Liver (tissue), 8 donors: ENCODE measurements at regions not wholly inside any gene's neighbourhood (a gene's known extent, or its start where the extent isn't known, plus 50 kb on each side); places are given as distances from the start of the nearest gene placed in this dataset.

Experiments
- DNase-seq: peaks from one replicate; pipeline ENCODE4 v3.0.0-alpha.2; 2017; ENCODE audit warnings: low spot score
- H3K27ac ChIP-seq, 2 donors: one replicate each; pipeline ENCODE4 v1.7.0; 2013; ENCODE audit warnings: inconsistent platforms in 2 of 2, low read length in 2 of 2, control low read depth in 1 of 2, low read depth in 1 of 2, mild to moderate bottlenecking in 1 of 2
- H3K27me3 ChIP-seq, 4 donors: one replicate each; pipeline versions ENCODE4 v1.6.1 to v1.7.0; 2013; ENCODE audit warnings: low read length in 3 of 4, inconsistent platforms in 1 of 4, mild to moderate bottlenecking in 1 of 4, moderate library complexity in 1 of 4; ENCODE audit not compliant: control insufficient read depth in 4 of 4, insufficient read depth in 4 of 4
- H3K36me3 ChIP-seq, 4 donors: one replicate each; pipeline versions ENCODE4 v1.6.1 to v1.7.0; 2013; ENCODE audit warnings: low read length in 3 of 4, mild to moderate bottlenecking in 3 of 4, low read depth in 1 of 4, moderate library complexity in 1 of 4; ENCODE audit not compliant: control insufficient read depth in 4 of 4, insufficient read depth in 3 of 4
- H3K4me1 ChIP-seq, 4 donors: one replicate each; pipeline versions ENCODE4 v1.6.1 to v1.7.0; 2013; ENCODE audit warnings: low read length in 3 of 4, mild to moderate bottlenecking in 3 of 4, moderate library complexity in 1 of 4; ENCODE audit not compliant: control insufficient read depth in 4 of 4, insufficient read depth in 4 of 4
- H3K4me3 ChIP-seq, 3 donors: one replicate each; pipeline versions ENCODE4 v1.6.1 to v1.7.0; 2013; ENCODE audit warnings: low read length in 3 of 3, control low read depth in 1 of 3, low read depth in 1 of 3, mild to moderate bottlenecking in 1 of 3
- H3K9ac ChIP-seq, 2 donors: one replicate each; pipeline ENCODE4 v1.7.0; 2013; ENCODE audit warnings: low read length in 2 of 2, mild to moderate bottlenecking in 2 of 2, moderate library complexity in 2 of 2, control low read depth in 1 of 2, low read depth in 1 of 2
- H3K9me3 ChIP-seq, 4 donors: one replicate each; pipeline versions ENCODE4 v1.6.1 to v1.7.0; 2013; ENCODE audit warnings: low read length in 3 of 4; ENCODE audit not compliant: control insufficient read depth in 4 of 4
- ATF3 ChIP-seq: IDR thresholded peaks from 2 replicates; pipeline ENCODE4 v1.6.1; 2016; ENCODE audit warnings: antibody characterized with exemption
- CTCF ChIP-seq: fragments of 150-350 bp; IDR thresholded peaks from 2 replicates; pipeline ENCODE4 v1.5.1; 2017; ENCODE audit warnings: improper control_type of control experiment, low read depth, low read length; ENCODE audit not compliant: missing input control
- FOXA1 ChIP-seq: IDR thresholded peaks from 2 replicates; pipeline ENCODE4 v1.6.1; 2016; ENCODE audit warnings: antibody characterized with exemption
- GABPA ChIP-seq, 2 donors: IDR thresholded peaks in 1 of 2; conservative IDR thresholded peaks in 1 of 2; 2 replicates each; pipeline ENCODE4 v1.6.1; 2016; ENCODE audit warnings: antibody characterized with exemption in 2 of 2, mild to moderate bottlenecking in 1 of 2, moderate library complexity in 1 of 2
- HNF4A ChIP-seq, 2 donors: conservative IDR thresholded peaks; 2 replicates each; pipeline ENCODE4 v1.6.1; 2016; ENCODE audit warnings: antibody characterized with exemption in 2 of 2, mild to moderate bottlenecking in 2 of 2
- HNF4G ChIP-seq: IDR thresholded peaks from 2 replicates; pipeline ENCODE4 v1.6.1; 2016; ENCODE audit warnings: antibody characterized with exemption
- JUND ChIP-seq, 2 donors: IDR thresholded peaks; 2 replicates each; pipeline ENCODE4 v1.6.1; 2016; ENCODE audit warnings: antibody characterized with exemption in 2 of 2
- NR2F2 ChIP-seq: IDR thresholded peaks from 2 replicates; pipeline ENCODE4 v1.6.1; 2016; ENCODE audit warnings: antibody characterized with exemption
- RAD21 ChIP-seq, 2 donors: IDR thresholded peaks; 2 replicates each; pipeline ENCODE4 v1.6.1; 2016; ENCODE audit warnings: antibody characterized with exemption in 2 of 2, mild to moderate bottlenecking in 2 of 2
- REST ChIP-seq: IDR thresholded peaks from 2 replicates; pipeline ENCODE4 v1.6.1; 2016; ENCODE audit warnings: antibody characterized with exemption, mild to moderate bottlenecking
- SP1 ChIP-seq: IDR thresholded peaks from 2 replicates; pipeline ENCODE4 v1.6.1; 2018; ENCODE audit warnings: antibody characterized with exemption, mild to moderate bottlenecking
- TAF1 ChIP-seq: conservative IDR thresholded peaks from 2 replicates; pipeline ENCODE4 v1.6.1; 2016; ENCODE audit warnings: antibody characterized with exemption, mild to moderate bottlenecking
- YY1 ChIP-seq: IDR thresholded peaks from 2 replicates; pipeline ENCODE4 v1.6.1; 2016; ENCODE audit warnings: antibody characterized with exemption, mild to moderate bottlenecking
- WGBS: extraction: QIAGEN DNeasy Blood & Tissue Kit; methylation state at CpG from one replicate; pipeline ENCODE4 v1.1.7; 2013; 5-methylcytosine and 5-hydroxymethylcytosine counted together
- donor health status: healthy.
- donor health status: healthy.
- donor health status: healthy.
- donor health status: healthy.
- donor health status: healthy.

- H3K27ac ChIP-seq = no peak overlapping the region
- H3K36me3 ChIP-seq = no peaks in the 10 kb centered on the region
- H3K9me3 ChIP-seq = no peaks in the 10 kb centered on the region
- TF ChIP-seq YY1 = no peak
- no peak for TF ChIP-seq CTCF
- TF ChIP-seq NR2F2 = no peak
- no peak overlapping the region for H3K4me3 ChIP-seq
- WGBS = 94% methylated on average over 9 of the region's 9 CpGs
- DNase-seq = no peak
- H3K27me3 ChIP-seq = peaks cover 0 to 3% (median 0%) of the 10 kb centered on the region in 4 donors
- no peak overlapping the region for H3K9ac ChIP-seq
- H3K4me1 ChIP-seq = no peaks in the 10 kb centered on the region
These were observed 352.9 kb downstream of the TXNL1 start for GRCh38 chr18:56285387-56286065.

GRCh38 chr18:56284319-56284718 is 354.1 kb downstream of the TXNL1 start:
- H3K4me1 ChIP-seq = no peaks in the 10 kb centered on the region
- H3K4me3 ChIP-seq = no peak overlapping the region
- TF ChIP-seq REST (no peak), SP1 (no peak), GABPA (IDR thresholded peaks at IDR 0.05 in 1 of 2, conservative IDR thresholded peaks at IDR 0.05 in 1 of 2) (no peak), TAF1 (no peak), RAD21 (IDR thresholded peaks at IDR 0.05) (no peak), FOXA1 (no peak), CTCF (no peak), HNF4G (no peak)
- H3K27me3 ChIP-seq = peaks cover 0 to 3% (median 0%) of the 10 kb centered on the region in 4 donors
- 64% methylated on average over 1 of the region's 1 CpG for WGBS
- no peaks in the 10 kb centered on the region for H3K36me3 ChIP-seq
- H3K9me3 ChIP-seq = no peaks in the 10 kb centered on the region
- no peak overlapping the region for H3K27ac ChIP-seq
- no peak overlapping the region for H3K9ac ChIP-seq
- DNase-seq = no peak

GRCh38 chr18:56283316-56283715 is 355.1 kb downstream of the TXNL1 start:
- no peak for DNase-seq
- Histone ChIP-seq H3K9ac (no peak overlapping the region), H3K9me3 (no peaks in the 10 kb centered on the region), H3K36me3 (no peaks in the 10 kb centered on the region), H3K4me3 (no peak overlapping the region), H3K27me3 (peaks cover 0 to 3% (median 0%) of the 10 kb centered on the region in 4 donors), H3K27ac (no peak overlapping the region), H3K4me1 (no peaks in the 10 kb centered on the region)
- TF ChIP-seq JUND (IDR thresholded peaks at IDR 0.05) = no peak
- no peak for TF ChIP-seq HNF4A (conservative IDR thresholded peaks at IDR 0.05)
- no peak for TF ChIP-seq NR2F2
- no peak for TF ChIP-seq RAD21 (IDR thresholded peaks at IDR 0.05)
- TF ChIP-seq ATF3 = no peak
- TF ChIP-seq GABPA (IDR thresholded peaks at IDR 0.05 in 1 of 2, conservative IDR thresholded peaks at IDR 0.05 in 1 of 2) = no peak
- no peak for TF ChIP-seq YY1
